ENCODE measurements at regions not wholly inside any gene's neighbourhood (a gene's known extent, or its start where the extent isn't known, plus 50 kb on each side); places are given as distances from the start of the nearest gene placed in this dataset.

DNA sequence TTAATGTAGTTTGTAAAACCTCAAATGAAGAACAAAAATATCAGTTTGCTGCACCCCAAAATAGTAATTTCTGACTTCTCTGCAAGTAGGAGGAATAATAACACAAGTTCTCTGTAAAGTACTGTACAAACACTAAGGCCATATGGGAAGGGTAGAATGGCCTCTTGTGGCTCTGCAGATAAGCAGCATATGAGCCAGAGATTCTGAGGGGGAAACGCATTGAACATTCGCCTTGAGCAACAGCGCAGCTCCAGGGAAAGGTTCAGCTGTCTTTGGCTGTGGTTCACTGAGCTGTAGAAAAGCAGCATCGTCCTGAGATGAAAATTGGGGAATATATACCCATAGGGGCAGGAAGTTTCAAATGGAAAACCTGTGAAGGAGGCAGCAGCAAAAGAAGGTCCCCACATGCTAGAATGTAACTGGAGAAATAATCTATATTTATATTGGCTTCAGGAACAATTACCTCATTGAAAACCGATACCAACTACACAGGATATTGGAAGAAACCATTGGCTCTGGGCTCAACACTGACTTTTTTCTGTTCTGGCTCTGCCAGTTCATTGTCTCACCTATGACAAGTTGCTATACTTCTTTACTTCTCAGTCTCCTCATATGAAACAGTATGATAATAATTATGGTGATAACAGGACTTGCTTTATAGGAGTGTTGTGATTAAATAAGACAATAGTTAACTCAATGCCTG, 357.6 kb upstream of the CPEB2 start:
- no peak overlapping the region for H2BK120ac ChIP-seq (replicated peaks; ENCODE audit: low read depth, low read length)
- DNase-seq (ENCODE audit: low read depth in 1 of 2, low spot score in 2 of 2): no peak
- ChIA-PET CTCF (ENCODE audit: partially characterized antibody) (interaction anchor here (1.0 kb wide), 1 partner anchor 380 kb away, joined by 3 read pairs; no protein-coding TSS in a partner anchor), POLR2A (ENCODE audit: partially characterized antibody) (no interaction called here)
- H3K4me3 ChIP-seq (ENCODE audit: extremely low read depth in 1 of 4, insufficient read depth in 2 of 4, low read depth in 3 of 4, low read length in 4 of 4): no peak overlapping the region
- H2BK12ac ChIP-seq (ENCODE audit: low read depth, low read length): no peak overlapping the region
- H3K9ac ChIP-seq (replicated peaks in 1 of 4; ENCODE audit: extremely low read depth in 1 of 4, low read depth in 3 of 4, low read length in 3 of 4): no peak overlapping the region
- H2BK5ac ChIP-seq (ENCODE audit: low read depth, low read length): no peak overlapping the region
- H3K23ac ChIP-seq (ENCODE audit: insufficient read length): no peak overlapping the region
- no peak overlapping the region for H3K4ac ChIP-seq (replicated peaks; ENCODE audit: insufficient read length, low read depth, low read length)
- no peaks in the 10 kb centered on the region for H3K23me2 ChIP-seq (ENCODE audit: low read depth, low read length)
- H2AFZ ChIP-seq (ENCODE audit: low read length): no peak overlapping the region
- no peak overlapping the region for H4K5ac ChIP-seq (ENCODE audit: insufficient read length, low read depth, low read length)
- H3K36me3 ChIP-seq (ENCODE audit: control insufficient read depth in 2 of 4, insufficient read depth in 4 of 4, low read length in 3 of 4): no peaks in the 10 kb centered on the region
- H3K79me2 ChIP-seq (ENCODE audit: control insufficient read depth in 1 of 2, insufficient read depth in 2 of 2, low read length in 2 of 2): no peaks in the 10 kb centered on the region
- H4K20me1 ChIP-seq (replicated peaks in 1 of 2; ENCODE audit: control insufficient read depth in 1 of 2, insufficient read depth in 2 of 2, low read length in 2 of 2): no peaks in the 10 kb centered on the region
- no peak overlapping the region for H3K14ac ChIP-seq (ENCODE audit: insufficient read length)
- no peak overlapping the region for H4K91ac ChIP-seq (replicated peaks; ENCODE audit: insufficient read length, low read length)
- no peak overlapping the region for H3K27ac ChIP-seq (ENCODE audit: low read depth, low read length)
- H4K8ac ChIP-seq (ENCODE audit: extremely low read depth, insufficient read depth, low read length): no peak overlapping the region
- H3K79me1 ChIP-seq (ENCODE audit: low read depth, low read length): no peaks in the 10 kb centered on the region
- H3K27me3 ChIP-seq (replicated peaks in 1 of 4; ENCODE audit: control insufficient read depth in 3 of 4, extremely low read depth in 1 of 4, insufficient read depth in 3 of 4, low read length in 3 of 4): no peaks in the 10 kb centered on the region
- H3K4me1 ChIP-seq (replicated peaks in 1 of 4; ENCODE audit: control insufficient read depth in 3 of 4, insufficient read depth in 4 of 4, low read length in 3 of 4): no peaks in the 10 kb centered on the region
- H3K18ac ChIP-seq (ENCODE audit: extremely low read depth, low read length): no peak overlapping the region
- H3K4me2 ChIP-seq (ENCODE audit: insufficient read depth in 1 of 2, low read depth in 2 of 2, low read length in 2 of 2): no peak overlapping the region
- H2AK5ac ChIP-seq (ENCODE audit: low read depth, low read length): no peak overlapping the region
- 90% methylated on average over 5 of the region's 5 CpGs; no CpG with 5 or more reads in 1 of the 2 experiments for WGBS, 2 experiments (ENCODE audit: extremely low coverage in 1 of 2, insufficient coverage in 1 of 2, insufficient read length in 1 of 2, insufficient replicate concordance in 2 of 2, low coverage in 1 of 2, low lambda C conversion rate in 2 of 2, missing lambda C conversion rate in 1 of 2)
- no peaks in the 10 kb centered on the region for H3K9me3 ChIP-seq (ENCODE audit: insufficient read depth in 2 of 2, low read depth in 1 of 2, low read length in 1 of 2)
- FAIRE-seq: no peak
- H3K56ac ChIP-seq (replicated peaks; ENCODE audit: insufficient read length, low read depth, low read length): no peak overlapping the region
- H2BK15ac ChIP-seq (ENCODE audit: low read length): no peak overlapping the region
- no peak overlapping the region for H2BK20ac ChIP-seq (ENCODE audit: low read length)
- TF ChIP-seq SP4 (IDR thresholded peaks at IDR 0.05; ENCODE audit: low read length) (no peak), POU5F1 (IDR thresholded peaks at IDR 0.05; ENCODE audit: low read depth, low read length) (no peak), KDM5A (IDR thresholded peaks at IDR 0.05; ENCODE audit: low read length) (no peak), JUND (IDR thresholded peaks at IDR 0.05; ENCODE audit: low read length) (no peak), EP300 (IDR thresholded peaks at IDR 0.05; ENCODE audit: borderline replicate concordance in 1 of 2, low read depth in 2 of 2, low read length in 2 of 2) (no peak), HDAC6 (IDR thresholded peaks at IDR 0.05; ENCODE audit: low read depth, low read length) (no peak), MAFK (IDR thresholded peaks at IDR 0.05; ENCODE audit: low read depth, low read length) (no peak), RXRA (IDR thresholded peaks at IDR 0.05; ENCODE audit: insufficient read depth, low read depth, low read length) (no peak), ASH2L (IDR thresholded peaks at IDR 0.05; ENCODE audit: low read length) (no peak), E2F6 (IDR thresholded peaks at IDR 0.05) (no peak)
- TF ChIP-seq, protein P1, sequence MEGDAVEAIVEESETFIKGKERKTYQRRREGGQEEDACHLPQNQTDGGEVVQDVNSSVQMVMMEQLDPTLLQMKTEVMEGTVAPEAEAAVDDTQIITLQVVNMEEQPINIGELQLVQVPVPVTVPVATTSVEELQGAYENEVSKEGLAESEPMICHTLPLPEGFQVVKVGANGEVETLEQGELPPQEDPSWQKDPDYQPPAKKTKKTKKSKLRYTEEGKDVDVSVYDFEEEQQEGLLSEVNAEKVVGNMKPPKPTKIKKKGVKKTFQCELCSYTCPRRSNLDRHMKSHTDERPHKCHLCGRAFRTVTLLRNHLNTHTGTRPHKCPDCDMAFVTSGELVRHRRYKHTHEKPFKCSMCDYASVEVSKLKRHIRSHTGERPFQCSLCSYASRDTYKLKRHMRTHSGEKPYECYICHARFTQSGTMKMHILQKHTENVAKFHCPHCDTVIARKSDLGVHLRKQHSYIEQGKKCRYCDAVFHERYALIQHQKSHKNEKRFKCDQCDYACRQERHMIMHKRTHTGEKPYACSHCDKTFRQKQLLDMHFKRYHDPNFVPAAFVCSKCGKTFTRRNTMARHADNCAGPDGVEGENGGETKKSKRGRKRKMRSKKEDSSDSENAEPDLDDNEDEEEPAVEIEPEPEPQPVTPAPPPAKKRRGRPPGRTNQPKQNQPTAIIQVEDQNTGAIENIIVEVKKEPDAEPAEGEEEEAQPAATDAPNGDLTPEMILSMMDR (IDR thresholded peaks at IDR 0.05; ENCODE audit: control extremely low read depth in 1 of 3, insufficient read depth in 1 of 3, low read depth in 1 of 3, low read length in 3 of 3): no peak

All from H1 (cell line).